ENCODE measurements at regions not wholly inside any gene's neighbourhood (a gene's known extent, or its start where the extent isn't known, plus 50 kb on each side); places are given as distances from the start of the nearest gene placed in this dataset.
A peak's percentile ranks its signal among the peaks of the same experiment; 100 is the strongest.

- no peak for DNase-seq
Measured at GRCh38 chr7:26065652-26066051, 86.3 kb upstream of the NFE2L3 start.

GRCh38 chr7:26066736-26067135, 85.3 kb upstream of the NFE2L3 start:
- no peak for DNase-seq

DNA sequence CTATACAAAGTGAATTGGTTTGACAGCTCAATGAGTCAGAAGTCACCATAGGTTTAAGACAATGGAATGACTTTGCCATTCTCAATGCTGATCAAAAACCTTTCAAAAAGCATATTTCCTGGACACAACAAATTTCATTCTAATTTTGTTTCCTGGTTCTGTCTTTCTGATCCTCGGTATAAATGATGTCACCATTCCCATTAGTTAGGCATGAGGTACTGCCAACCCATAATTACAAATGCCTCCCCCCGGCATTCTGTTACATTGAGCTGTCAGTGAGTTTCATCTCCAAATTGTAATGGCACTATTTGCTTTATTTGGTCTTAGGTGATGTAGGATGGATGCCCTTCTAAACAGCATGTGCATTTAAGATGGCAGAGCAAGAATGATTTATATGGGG, 81.7 kb upstream of the NFE2L3 start:
- no peak for DNase-seq

GRCh38 chr7:26071622-26072456, 80.2 kb upstream of the NFE2L3 start:
- no peak for DNase-seq

DNA sequence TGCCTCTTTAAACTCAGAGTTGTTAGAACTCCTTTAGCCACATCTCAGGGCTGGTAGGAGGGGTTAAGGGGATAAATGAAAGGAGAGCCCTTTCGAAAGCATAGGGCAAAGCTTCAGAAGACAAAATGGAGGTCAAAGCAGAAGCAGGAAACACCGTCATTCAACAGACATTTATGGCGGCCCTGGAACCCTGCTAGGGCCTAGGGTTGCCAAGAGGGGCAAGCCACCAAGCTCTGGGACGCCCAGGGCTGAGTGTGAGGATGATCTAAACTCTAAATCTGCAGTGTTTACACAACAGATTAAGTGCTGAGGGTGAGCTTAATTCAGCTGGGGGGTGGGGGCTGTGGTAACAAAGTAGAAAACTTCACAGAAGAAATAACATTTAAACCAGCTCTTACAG, 79.0 kb upstream of the NFE2L3 start:
- DNase-seq, result no peak

- DNase-seq, result peak; percentile 1
Measured at GRCh38 chr7:26074919-26075318, 77.1 kb upstream of the NFE2L3 start.

GRCh38 chr7:26076691-26077090, 75.3 kb upstream of the NFE2L3 start:
- no peak for DNase-seq

DNA sequence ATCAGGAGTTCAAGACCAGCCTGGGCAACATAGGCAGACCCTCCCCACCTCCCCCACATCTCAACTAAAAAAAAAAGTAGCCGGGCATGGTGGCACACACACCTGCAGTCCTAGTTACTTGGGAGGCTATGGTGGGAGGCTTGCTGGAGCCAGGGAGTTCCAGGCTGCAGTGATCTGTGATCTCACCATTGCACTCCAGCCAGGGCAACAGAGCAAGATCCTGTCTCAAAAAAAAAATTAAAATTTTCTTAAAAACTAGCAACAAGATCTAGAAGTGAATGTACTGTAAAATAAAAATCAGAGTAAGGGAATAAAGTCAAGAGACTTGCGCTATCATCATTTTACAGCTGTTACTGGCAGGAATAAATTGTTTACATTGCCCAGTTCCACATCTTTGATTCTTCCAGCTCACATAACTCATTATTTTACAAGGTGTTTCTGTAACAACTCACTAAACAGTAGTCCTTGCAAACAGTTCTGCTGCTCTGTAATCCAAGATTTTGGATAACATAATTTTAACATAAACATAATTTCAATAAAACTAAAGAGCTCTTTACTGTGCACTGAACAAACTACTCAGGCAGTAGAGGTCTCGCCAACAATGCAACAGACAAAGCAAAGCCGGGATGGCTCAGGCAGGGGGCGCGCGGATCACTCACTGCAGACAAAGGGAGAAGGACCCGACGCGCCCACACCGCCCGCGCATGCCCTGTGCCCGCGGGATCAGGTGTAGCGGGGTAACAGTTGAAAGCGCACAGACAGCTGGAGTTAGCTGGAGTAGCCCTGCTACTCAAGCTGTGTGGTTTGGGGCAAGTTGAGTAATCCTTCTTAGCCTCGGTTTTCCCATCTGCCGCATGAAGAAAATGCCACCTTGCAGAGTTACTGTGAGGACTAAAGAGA, 73.3 kb upstream of the NFE2L3 start:
- peak; percentile 64 for DNase-seq

GRCh38 chr7:26081638-26082037, 70.4 kb upstream of the NFE2L3 start:
- peak; percentile 12 for DNase-seq

DNA sequence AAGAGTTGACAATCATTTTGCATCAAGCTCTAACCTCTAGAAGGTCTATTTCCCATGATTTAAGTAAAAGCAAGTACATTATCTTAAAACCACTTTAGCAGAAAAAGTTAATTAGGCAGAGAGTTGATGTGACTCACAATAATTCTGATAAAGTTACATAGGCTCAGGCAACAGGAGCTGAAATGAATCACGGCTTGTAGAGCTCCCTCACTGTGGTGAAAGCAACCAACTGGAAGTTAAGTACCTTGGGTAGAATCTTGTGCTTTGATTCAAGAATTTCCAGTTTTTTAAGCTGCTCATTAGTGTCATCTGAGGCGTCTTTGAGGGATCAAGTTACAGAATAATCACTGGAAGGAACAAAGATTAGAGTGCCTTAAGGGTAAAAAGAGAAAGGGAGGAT, 68.9 kb upstream of the NFE2L3 start:
- DNase-seq, result no peak

DNA sequence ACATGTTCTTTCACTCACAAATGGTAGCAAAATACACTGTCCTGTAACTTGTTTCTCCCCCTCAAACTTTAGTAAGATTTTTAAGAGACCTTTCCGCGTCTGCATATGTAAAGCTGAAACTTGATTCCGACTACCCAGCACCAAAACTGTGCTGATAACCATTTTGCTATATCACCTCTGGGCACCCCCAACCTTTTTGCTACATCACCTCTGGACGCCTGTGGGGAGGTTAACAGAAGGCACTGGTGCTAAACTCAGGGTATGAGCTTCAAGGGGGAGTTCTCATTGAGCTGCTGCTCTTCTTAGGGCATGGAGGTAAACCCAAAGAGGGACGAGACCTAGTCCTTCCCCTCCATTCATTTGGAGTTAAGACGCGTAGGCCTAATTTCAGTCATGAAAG, 67.6 kb upstream of the NFE2L3 start:
- no peak for DNase-seq

GRCh38 chr7:26085771-26086170, 66.2 kb upstream of the NFE2L3 start:
- no peak for DNase-seq

DNA sequence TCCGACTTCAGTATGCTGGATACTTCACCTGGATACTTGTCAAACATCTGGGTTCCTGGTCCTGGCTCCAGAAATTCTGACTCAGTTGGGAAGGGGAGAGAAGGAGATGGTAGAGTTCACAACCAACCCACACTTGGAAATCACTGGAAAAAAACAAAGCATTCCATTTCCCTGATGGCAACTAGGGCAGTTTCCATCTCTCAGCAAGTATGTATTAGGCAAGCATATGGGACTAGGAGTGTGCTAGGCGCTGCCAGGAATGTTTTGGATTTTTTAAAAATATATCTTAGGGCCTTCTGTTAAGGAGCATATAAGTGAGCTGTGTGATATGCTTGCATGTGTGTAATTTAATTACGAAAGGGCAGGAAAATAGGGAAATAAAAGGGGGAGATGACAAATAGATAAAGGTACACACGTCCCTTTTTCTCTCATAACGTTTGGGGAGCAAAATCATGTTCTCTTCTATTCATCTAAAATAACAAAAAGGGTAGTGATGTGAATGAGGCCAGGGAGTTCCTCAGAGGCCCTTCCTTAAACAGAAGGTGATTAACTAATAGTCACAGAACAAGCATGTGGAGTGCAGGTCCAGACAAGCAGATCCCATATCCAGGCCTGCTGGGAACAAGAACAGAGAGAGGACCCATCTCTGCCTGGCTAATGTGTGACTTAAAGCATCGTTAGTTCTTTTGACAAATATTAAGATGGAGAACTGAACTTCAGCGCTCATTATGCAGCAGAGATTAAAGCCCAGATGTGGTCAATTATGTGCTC, 64.5 kb upstream of the NFE2L3 start:
- no peak for DNase-seq

DNA sequence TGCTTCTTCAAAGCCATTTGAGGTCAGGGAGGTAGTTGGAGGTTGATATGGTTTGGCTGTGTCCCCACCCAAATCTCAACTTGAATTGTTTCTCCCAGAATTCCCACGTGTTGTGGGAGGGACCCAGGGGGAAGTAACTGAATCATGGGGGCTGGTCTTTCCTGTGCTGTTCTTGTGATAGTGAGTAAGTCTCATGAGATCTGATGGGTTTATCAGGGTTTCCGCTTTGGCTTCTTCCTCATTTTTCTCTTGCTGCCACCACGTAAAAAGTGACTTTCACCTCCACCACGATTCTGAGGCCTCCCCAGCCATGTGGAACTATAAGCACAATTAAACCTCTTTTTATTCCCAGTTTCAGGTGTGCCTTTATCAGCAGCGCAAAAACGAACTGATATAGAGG, 62.5 kb upstream of the NFE2L3 start:
- peak; percentile 53 for DNase-seq

- peak; percentile 61 for DNase-seq
Measured at GRCh38 chr7:26090927-26091519, 61.0 kb upstream of the NFE2L3 start.

- DNase-seq, result peak; percentile 11
Measured at GRCh38 chr7:26091933-26092332, 60.1 kb upstream of the NFE2L3 start.

GRCh38 chr7:26093023-26093422, 59.0 kb upstream of the NFE2L3 start:
- no peak for DNase-seq

DNA sequence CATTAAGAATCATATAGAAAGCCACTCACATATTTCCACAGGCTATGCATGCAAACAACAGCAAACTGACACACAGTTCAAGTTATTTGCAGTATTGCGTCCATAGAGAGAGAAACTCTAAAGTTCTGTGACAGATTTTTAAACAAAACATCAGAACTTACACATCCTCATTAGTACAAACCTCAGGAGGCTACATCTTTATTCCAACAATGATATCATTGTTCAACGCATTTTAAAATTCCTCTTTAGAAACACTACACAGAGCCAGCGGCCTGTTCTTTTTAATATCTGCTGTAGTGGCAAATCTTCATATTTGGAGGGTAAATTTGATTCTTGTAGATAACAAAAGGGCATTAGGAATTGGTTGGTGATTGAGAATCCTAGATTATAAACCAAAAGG, 55.9 kb upstream of the NFE2L3 start:
- DNase-seq, result no peak

- no peak for DNase-seq
Measured at GRCh38 chr7:26097837-26098668, 53.9 kb upstream of the NFE2L3 start.

DNA sequence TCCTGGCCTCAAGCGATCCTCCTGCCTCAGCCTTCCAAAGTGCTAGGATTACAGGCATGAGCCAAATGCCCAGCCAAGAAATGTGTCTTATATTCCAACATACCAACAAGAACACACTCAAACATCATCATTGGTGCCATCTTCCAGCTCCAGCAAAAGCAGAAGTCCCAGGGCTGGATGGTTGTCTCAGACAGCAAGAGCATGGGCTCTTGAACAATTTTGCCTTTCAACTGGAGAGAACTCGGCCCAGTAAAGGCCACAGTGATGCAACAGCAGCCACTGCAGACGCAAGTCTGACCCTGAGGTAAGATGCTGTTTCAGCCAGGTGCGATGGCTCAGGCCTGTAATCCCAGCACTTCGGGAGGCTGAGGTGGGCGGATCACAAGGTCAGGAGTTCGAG, 52.8 kb upstream of the NFE2L3 start:
- DNase-seq, result no peak

DNA sequence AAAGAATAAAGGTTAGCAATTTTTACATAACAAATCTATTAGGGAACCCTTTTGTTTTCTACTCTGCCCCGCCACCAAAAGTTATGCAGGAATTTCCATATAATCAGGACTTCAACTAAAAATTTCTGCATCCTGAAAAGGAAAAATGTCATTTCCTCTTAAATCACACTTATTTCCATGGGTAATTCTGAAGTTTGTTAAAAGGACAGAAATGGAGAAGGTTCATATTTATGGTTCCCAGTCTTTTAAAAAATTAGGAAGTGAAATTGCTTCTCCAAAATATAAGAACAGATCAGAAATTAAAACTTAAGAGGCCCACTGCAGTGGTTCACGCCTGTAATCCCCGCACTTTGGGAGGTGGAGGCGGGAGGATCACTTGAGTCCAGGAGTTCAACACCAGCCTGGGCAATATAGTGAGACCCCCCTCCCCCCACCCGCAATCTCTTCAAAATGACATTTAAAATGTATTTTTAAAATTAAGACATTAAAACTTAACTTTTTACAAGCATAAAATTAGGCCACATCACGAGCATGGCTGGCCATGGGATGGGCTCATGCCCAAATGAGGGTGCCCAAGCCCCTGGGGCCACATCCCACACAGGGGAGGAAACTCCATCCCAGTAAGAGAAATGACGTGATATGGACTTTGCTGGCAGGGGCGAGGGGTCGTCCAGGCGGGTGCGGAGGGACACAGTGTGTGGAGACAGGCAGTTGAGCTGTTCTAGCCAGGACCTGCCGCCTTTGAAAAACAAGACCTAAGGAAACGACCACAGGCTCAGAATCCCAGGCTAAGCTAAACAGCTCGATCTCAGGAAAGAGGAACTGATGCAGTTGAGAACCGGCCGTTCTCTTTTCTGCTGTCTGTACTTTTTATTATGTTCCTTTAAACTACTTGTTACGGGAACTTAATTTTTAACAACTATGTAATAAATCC, 51.3 kb upstream of the NFE2L3 start:
- DNase-seq, result no peak
